GM13976 (cell line): ENCODE measurements at regions not wholly inside any gene's neighbourhood (a gene's known extent, or its start where the extent isn't known, plus 50 kb on each side); places are given as distances from the start of the nearest gene placed in this dataset.

Experiments
- DNase-seq: peaks from one replicate; pipeline ENCODE4 v3.0.0; 2012; ENCODE audit warnings: low spot score
- CTCF ChIP-seq: IDR thresholded peaks from 2 replicates; pipeline ENCODE4 v1.5.1; 2012; ENCODE audit warnings: borderline replicate concordance, mild to moderate bottlenecking; ENCODE audit not compliant: insufficient read depth; ENCODE audit errors: extremely low read depth, missing control alignments, control extremely low read depth
- in situ Hi-C: fragments of 300-500 bp; cut with MboI; formaldehyde crosslinking; loops from one replicate; pipeline ENCODE4 v1.12.0; 2022; ENCODE audit warnings: low sequenced_read_pairs, mixed read lengths, inconsistent platforms; ENCODE audit not compliant: unreplicated experiment

- no peak for TF ChIP-seq CTCF
- in situ Hi-C loops = no loop called here
- no peak for DNase-seq
Measured at GRCh38 chr12:75760573-75761294, 249.3 kb upstream of the KRR1 start.

GRCh38 chr12:75759842-75760572 lies 248.6 kb upstream of the KRR1 start:
- DNase-seq = no peak
- no peak for TF ChIP-seq CTCF
- in situ Hi-C loops = no loop called here

GRCh38 chr12:75759196-75759595 lies 247.8 kb upstream of the KRR1 start:
- in situ Hi-C loops = no loop called here
- TF ChIP-seq CTCF = no peak
- DNase-seq = no peak

GRCh38 chr12:75756771-75757170 lies 245.4 kb upstream of the KRR1 start:
- DNase-seq = no peak
- no peak for TF ChIP-seq CTCF
- in situ Hi-C loops = no loop called here

DNA sequence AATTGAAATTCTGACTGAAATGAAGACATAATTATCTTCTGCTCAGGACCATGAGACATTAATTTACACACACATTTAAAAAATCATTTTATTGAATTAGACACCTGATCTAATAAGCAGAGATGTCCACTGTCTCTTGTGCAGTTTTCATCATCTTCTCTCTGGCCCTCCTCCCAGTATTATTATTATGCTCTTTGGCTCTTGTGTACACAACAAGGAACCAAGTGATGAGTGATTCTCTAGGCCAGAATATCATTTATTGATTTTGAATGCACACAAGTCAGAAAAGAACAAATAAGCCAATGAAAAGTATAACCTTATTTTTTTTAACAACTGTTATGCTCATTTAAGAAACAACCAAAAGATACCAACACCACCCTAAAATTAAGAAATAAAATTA lies 244.7 kb upstream of the KRR1 start:
- in situ Hi-C loops = no loop called here
- no peak for TF ChIP-seq CTCF
- DNase-seq = no peak

GRCh38 chr12:75754698-75755097 lies 243.3 kb upstream of the KRR1 start:
- DNase-seq = no peak
- in situ Hi-C loops = no loop called here
- TF ChIP-seq CTCF = no peak
